Liver (tissue), 8 donors: ENCODE measurements at regions not wholly inside any gene's neighbourhood (a gene's known extent, or its start where the extent isn't known, plus 50 kb on each side); places are given as distances from the start of the nearest gene placed in this dataset.

Source experiments
- DNase-seq: peaks from one replicate; pipeline ENCODE4 v3.0.0-alpha.2; 2017; ENCODE audit warnings: low spot score
- H3K27ac ChIP-seq, 2 donors: one replicate each; pipeline ENCODE4 v1.7.0; 2013; ENCODE audit warnings: inconsistent platforms in 2 of 2, low read length in 2 of 2, control low read depth in 1 of 2, low read depth in 1 of 2, mild to moderate bottlenecking in 1 of 2
- H3K27me3 ChIP-seq, 4 donors: one replicate each; pipeline versions ENCODE4 v1.6.1 to v1.7.0; 2013; ENCODE audit warnings: low read length in 3 of 4, inconsistent platforms in 1 of 4, mild to moderate bottlenecking in 1 of 4, moderate library complexity in 1 of 4; ENCODE audit not compliant: control insufficient read depth in 4 of 4, insufficient read depth in 4 of 4
- H3K36me3 ChIP-seq, 4 donors: one replicate each; pipeline versions ENCODE4 v1.6.1 to v1.7.0; 2013; ENCODE audit warnings: low read length in 3 of 4, mild to moderate bottlenecking in 3 of 4, low read depth in 1 of 4, moderate library complexity in 1 of 4; ENCODE audit not compliant: control insufficient read depth in 4 of 4, insufficient read depth in 3 of 4
- H3K4me1 ChIP-seq, 4 donors: one replicate each; pipeline versions ENCODE4 v1.6.1 to v1.7.0; 2013; ENCODE audit warnings: low read length in 3 of 4, mild to moderate bottlenecking in 3 of 4, moderate library complexity in 1 of 4; ENCODE audit not compliant: control insufficient read depth in 4 of 4, insufficient read depth in 4 of 4
- H3K4me3 ChIP-seq, 3 donors: one replicate each; pipeline versions ENCODE4 v1.6.1 to v1.7.0; 2013; ENCODE audit warnings: low read length in 3 of 3, control low read depth in 1 of 3, low read depth in 1 of 3, mild to moderate bottlenecking in 1 of 3
- H3K9ac ChIP-seq, 2 donors: one replicate each; pipeline ENCODE4 v1.7.0; 2013; ENCODE audit warnings: low read length in 2 of 2, mild to moderate bottlenecking in 2 of 2, moderate library complexity in 2 of 2, control low read depth in 1 of 2, low read depth in 1 of 2
- H3K9me3 ChIP-seq, 4 donors: one replicate each; pipeline versions ENCODE4 v1.6.1 to v1.7.0; 2013; ENCODE audit warnings: low read length in 3 of 4; ENCODE audit not compliant: control insufficient read depth in 4 of 4
- CTCF ChIP-seq: fragments of 150-350 bp; IDR thresholded peaks from 2 replicates; pipeline ENCODE4 v1.5.1; 2017; ENCODE audit warnings: improper control_type of control experiment, low read depth, low read length; ENCODE audit not compliant: missing input control
- EGR1 ChIP-seq, 2 donors: IDR thresholded peaks; 2 replicates each; pipeline ENCODE4 v1.6.1; 2016 to 2018; ENCODE audit warnings: antibody characterized with exemption in 2 of 2, low read depth in 2 of 2
- FOXA1 ChIP-seq: IDR thresholded peaks from 2 replicates; pipeline ENCODE4 v1.6.1; 2016; ENCODE audit warnings: antibody characterized with exemption
- FOXA2 ChIP-seq: IDR thresholded peaks from 2 replicates; pipeline ENCODE4 v1.6.1; 2016; ENCODE audit warnings: antibody characterized with exemption
- GABPA ChIP-seq, 2 donors: IDR thresholded peaks in 1 of 2; conservative IDR thresholded peaks in 1 of 2; 2 replicates each; pipeline ENCODE4 v1.6.1; 2016; ENCODE audit warnings: antibody characterized with exemption in 2 of 2, mild to moderate bottlenecking in 1 of 2, moderate library complexity in 1 of 2
- HNF4A ChIP-seq, 2 donors: conservative IDR thresholded peaks; 2 replicates each; pipeline ENCODE4 v1.6.1; 2016; ENCODE audit warnings: antibody characterized with exemption in 2 of 2, mild to moderate bottlenecking in 2 of 2
- JUND ChIP-seq, 2 donors: IDR thresholded peaks; 2 replicates each; pipeline ENCODE4 v1.6.1; 2016; ENCODE audit warnings: antibody characterized with exemption in 2 of 2
- MAX ChIP-seq: IDR thresholded peaks from 2 replicates; pipeline ENCODE4 v1.6.1; 2016; ENCODE audit warnings: antibody characterized with exemption
- NR2F2 ChIP-seq: IDR thresholded peaks from 2 replicates; pipeline ENCODE4 v1.6.1; 2016; ENCODE audit warnings: antibody characterized with exemption
- RAD21 ChIP-seq, 2 donors: IDR thresholded peaks; 2 replicates each; pipeline ENCODE4 v1.6.1; 2016; ENCODE audit warnings: antibody characterized with exemption in 2 of 2, mild to moderate bottlenecking in 2 of 2
- REST ChIP-seq: IDR thresholded peaks from 2 replicates; pipeline ENCODE4 v1.6.1; 2016; ENCODE audit warnings: antibody characterized with exemption, mild to moderate bottlenecking
- RXRA ChIP-seq, 2 donors: IDR thresholded peaks; 2 replicates each; pipeline ENCODE4 v1.6.1; 2017 to 2018; ENCODE audit warnings: antibody characterized with exemption in 2 of 2, mild to moderate bottlenecking in 1 of 2
- SP1 ChIP-seq: IDR thresholded peaks from 2 replicates; pipeline ENCODE4 v1.6.1; 2018; ENCODE audit warnings: antibody characterized with exemption, mild to moderate bottlenecking
- TAF1 ChIP-seq: conservative IDR thresholded peaks from 2 replicates; pipeline ENCODE4 v1.6.1; 2016; ENCODE audit warnings: antibody characterized with exemption, mild to moderate bottlenecking
- YY1 ChIP-seq: IDR thresholded peaks from 2 replicates; pipeline ENCODE4 v1.6.1; 2016; ENCODE audit warnings: antibody characterized with exemption, mild to moderate bottlenecking
- WGBS: extraction: QIAGEN DNeasy Blood & Tissue Kit; methylation state at CpG from one replicate; pipeline ENCODE4 v1.1.7; 2013; 5-methylcytosine and 5-hydroxymethylcytosine counted together
- TF ChIP-seq, protein P1 (sequence below): IDR thresholded peaks from 2 replicates; pipeline ENCODE4 v1.6.1; 2016; ENCODE audit warnings: antibody characterized with exemption
- TF ChIP-seq, protein P2 (sequence below): IDR thresholded peaks from 2 replicates; pipeline ENCODE4 v1.6.1; 2016; ENCODE audit warnings: antibody characterized with exemption
- donor health status: healthy.
- donor health status: healthy.
- donor health status: healthy.
- donor health status: healthy.
- donor health status: healthy.

- Histone ChIP-seq H3K9ac (no peak overlapping the region), H3K9me3 (no peaks in the 10 kb centered on the region), H3K4me1 (no peaks in the 10 kb centered on the region), H3K27me3 (no peaks in the 10 kb centered on the region), H3K4me3 (no peak overlapping the region), H3K27ac (no peak overlapping the region), H3K36me3 (no peaks in the 10 kb centered on the region)
- 82% methylated on average over 3 of the region's 3 CpGs for WGBS
- TF ChIP-seq RXRA (IDR thresholded peaks at IDR 0.05), result no peak
- DNase-seq, result no peak
Observed at GRCh38 chr2:120889936-120890335, 154.3 kb downstream of the GLI2 start.

DNA sequence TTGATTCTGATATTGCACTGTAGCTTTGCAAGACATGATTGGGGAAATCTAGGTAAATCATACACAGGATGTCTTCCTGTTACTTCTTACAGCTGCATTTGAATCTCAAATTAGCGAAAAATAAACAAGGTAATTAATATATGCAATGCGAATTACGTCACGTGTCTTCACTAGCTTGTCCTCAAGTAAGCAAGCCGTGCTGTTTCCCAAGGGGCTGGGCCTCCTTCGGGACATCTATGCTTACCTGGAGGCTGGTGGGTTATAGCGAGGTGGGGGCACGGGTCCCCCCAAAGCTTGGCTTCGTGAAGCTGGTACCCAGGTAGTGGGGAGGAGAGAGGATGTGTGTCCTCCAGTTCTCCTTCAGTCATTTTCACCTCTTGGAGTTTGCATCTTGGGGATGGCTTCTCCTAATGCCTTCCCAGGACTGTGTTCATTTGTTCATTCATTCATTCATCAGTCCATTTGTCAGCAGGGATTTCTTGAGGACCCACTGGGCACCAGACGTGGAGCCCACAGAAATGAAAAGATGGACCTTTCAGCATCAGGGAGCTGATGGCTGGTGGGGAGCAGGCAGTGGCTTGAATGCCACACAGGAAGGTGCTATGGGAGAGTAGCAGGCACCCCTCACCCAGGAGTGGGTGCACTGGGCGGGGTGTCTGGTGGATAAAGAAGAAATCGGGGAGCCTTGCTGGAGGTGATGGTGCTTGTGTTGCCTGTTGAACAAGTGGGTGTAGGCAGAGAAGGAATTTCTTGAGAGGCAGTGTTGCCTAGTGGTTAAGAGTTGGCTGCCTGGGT lies 155.1 kb downstream of the GLI2 start:
- TF ChIP-seq, protein P1, sequence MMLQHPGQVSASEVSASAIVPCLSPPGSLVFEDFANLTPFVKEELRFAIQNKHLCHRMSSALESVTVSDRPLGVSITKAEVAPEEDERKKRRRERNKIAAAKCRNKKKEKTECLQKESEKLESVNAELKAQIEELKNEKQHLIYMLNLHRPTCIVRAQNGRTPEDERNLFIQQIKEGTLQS, result no peak
- TF ChIP-seq MAX (no peak), RAD21 (IDR thresholded peaks at IDR 0.05) (no peak), CTCF (no peak), EGR1 (IDR thresholded peaks at IDR 0.05; ENCODE audit: low read depth in 2 of 2) (no peak), FOXA1 (no peak), SP1 (no peak), RXRA (IDR thresholded peaks at IDR 0.05) (no peak), HNF4A (conservative IDR thresholded peaks at IDR 0.05) (no peak), TAF1 (no peak), FOXA2 (no peak), REST (no peak), NR2F2 (no peak), YY1 (no peak), GABPA (IDR thresholded peaks at IDR 0.05 in 1 of 2, conservative IDR thresholded peaks at IDR 0.05 in 1 of 2) (no peak), JUND (IDR thresholded peaks at IDR 0.05) (no peak)
- TF ChIP-seq, protein P2, sequence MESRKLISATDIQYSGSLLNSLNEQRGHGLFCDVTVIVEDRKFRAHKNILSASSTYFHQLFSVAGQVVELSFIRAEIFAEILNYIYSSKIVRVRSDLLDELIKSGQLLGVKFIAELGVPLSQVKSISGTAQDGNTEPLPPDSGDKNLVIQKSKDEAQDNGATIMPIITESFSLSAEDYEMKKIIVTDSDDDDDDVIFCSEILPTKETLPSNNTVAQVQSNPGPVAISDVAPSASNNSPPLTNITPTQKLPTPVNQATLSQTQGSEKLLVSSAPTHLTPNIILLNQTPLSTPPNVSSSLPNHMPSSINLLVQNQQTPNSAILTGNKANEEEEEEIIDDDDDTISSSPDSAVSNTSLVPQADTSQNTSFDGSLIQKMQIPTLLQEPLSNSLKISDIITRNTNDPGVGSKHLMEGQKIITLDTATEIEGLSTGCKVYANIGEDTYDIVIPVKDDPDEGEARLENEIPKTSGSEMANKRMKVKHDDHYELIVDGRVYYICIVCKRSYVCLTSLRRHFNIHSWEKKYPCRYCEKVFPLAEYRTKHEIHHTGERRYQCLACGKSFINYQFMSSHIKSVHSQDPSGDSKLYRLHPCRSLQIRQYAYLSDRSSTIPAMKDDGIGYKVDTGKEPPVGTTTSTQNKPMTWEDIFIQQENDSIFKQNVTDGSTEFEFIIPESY, result no peak
- no peak overlapping the region for H3K27ac ChIP-seq
- 88% methylated on average over 12 of the region's 12 CpGs for WGBS
- H3K4me1 ChIP-seq, result no peaks in the 10 kb centered on the region
- H3K4me3 ChIP-seq, result no peak overlapping the region
- no peaks in the 10 kb centered on the region for H3K9me3 ChIP-seq
- no peak for DNase-seq
- no peaks in the 10 kb centered on the region for H3K36me3 ChIP-seq
- no peak overlapping the region for H3K9ac ChIP-seq
- H3K27me3 ChIP-seq, result no peaks in the 10 kb centered on the region
